ENCODE measurements at regions not wholly inside any gene's neighbourhood (a gene's known extent, or its start where the extent isn't known, plus 50 kb on each side); places are given as distances from the start of the nearest gene placed in this dataset.

DNA sequence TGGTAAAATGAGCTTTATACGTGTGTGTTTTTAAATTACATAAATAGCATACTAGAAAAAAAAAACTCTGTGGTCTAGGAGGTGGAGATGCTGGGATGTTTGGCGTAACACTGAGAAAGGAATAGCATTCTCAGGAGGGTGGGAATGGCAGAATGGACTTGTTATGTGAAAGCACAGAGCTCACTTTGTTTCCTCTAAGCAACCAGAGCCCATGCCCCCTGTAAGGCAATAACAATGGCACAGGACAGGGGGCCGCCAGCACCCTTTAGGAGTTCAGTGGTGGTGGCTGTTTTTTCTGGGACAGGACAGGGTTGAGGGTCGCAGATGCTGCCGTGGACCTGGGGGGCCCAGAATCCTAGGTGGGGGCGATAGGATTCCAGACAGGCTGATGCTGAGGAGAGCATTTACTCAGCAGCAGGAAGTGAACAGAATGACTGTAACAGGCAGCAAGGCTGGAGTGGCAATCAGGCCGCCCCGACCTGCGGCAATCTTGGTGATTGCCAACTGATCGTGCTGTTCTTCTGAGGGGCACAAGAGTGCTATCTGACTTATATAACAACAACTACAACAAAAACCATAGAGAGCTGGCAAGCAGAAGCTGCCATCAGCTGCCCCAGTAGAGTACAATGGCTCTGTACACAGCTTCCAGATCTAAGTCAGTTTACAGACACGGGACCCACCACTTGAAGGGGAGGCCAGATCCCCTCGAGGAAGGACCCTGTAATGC is 160.4 kb downstream of the UACA start:
- TF ChIP-seq, protein P1, sequence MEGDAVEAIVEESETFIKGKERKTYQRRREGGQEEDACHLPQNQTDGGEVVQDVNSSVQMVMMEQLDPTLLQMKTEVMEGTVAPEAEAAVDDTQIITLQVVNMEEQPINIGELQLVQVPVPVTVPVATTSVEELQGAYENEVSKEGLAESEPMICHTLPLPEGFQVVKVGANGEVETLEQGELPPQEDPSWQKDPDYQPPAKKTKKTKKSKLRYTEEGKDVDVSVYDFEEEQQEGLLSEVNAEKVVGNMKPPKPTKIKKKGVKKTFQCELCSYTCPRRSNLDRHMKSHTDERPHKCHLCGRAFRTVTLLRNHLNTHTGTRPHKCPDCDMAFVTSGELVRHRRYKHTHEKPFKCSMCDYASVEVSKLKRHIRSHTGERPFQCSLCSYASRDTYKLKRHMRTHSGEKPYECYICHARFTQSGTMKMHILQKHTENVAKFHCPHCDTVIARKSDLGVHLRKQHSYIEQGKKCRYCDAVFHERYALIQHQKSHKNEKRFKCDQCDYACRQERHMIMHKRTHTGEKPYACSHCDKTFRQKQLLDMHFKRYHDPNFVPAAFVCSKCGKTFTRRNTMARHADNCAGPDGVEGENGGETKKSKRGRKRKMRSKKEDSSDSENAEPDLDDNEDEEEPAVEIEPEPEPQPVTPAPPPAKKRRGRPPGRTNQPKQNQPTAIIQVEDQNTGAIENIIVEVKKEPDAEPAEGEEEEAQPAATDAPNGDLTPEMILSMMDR (IDR thresholded peaks at IDR 0.05) = no peak

- TF ChIP-seq, protein P1 (IDR thresholded peaks at IDR 0.05) = no peak
Observed at GRCh38 chr15:70602281-70602680, 161.1 kb downstream of the UACA start.

DNA sequence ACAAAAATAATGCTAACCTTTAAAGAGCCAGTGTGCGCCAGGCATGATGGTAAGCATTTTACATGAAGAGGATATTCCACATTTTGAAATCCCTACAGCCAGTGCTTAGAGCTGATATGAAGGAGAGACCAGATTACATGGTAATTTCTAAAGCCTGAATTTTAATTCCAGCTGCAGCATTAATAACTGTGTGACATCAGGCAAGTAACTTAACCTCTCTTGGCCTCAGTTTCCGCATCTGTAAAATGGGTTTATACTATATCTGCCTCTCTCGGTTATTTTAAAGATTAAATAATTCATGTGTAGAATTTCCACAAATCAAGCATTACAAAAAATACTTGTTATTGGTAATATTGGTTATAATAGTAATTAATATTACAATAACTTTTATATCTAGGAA is 165.4 kb downstream of the UACA start:
- TF ChIP-seq, protein P1 (IDR thresholded peaks at IDR 0.05) = no peak

DNA sequence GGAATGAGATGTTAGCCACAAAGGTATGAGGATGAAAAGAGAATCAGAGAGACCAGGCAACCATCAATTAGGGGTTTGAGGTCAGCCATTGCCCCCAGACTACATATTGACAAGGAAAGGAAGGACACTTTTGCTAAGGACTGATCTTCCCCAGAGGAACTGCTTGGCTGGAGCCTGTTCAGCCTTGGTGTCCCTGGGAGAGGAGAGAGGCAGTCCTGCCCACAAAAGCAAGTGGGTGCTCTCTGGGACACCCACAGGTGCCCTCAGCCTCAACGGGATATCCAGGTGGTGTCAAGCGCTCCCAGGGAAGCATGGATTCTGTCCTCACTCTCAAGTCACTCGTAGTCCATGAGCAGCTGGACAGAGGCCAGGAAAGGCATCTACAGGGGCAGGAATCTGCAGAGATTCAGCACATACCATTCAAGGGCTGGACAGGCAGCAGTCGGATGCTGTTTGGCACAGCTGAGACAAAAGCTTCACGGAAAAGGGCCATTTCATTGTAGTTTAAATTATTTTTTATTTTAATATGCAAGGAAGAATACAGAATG is 166.2 kb downstream of the UACA start:
- TF ChIP-seq, protein P1 (IDR thresholded peaks at IDR 0.05) = no peak

- TF ChIP-seq, protein P1 (IDR thresholded peaks at IDR 0.05) = no peak
Observed at GRCh38 chr15:70596354-70597055, 166.9 kb downstream of the UACA start.

- TF ChIP-seq, protein P1 (IDR thresholded peaks at IDR 0.05) = no peak
Observed at GRCh38 chr15:70593795-70594194, 169.6 kb downstream of the UACA start.

GRCh38 chr15:70589728-70590127 is 173.6 kb downstream of the UACA start:
- TF ChIP-seq, protein P1 (IDR thresholded peaks at IDR 0.05) = no peak

All from LNCAP (cell line).